HCT116 (cell line): ENCODE measurements at regions not wholly inside any gene's neighbourhood (a gene's known extent, or its start where the extent isn't known, plus 50 kb on each side); places are given as distances from the start of the nearest gene placed in this dataset.

Experiments
- CBX3 ChIP-seq: IDR thresholded peaks from 2 replicates; pipeline ENCODE4 v1.6.1; 2012; ENCODE audit warnings: low read depth
- CEBPB ChIP-seq: IDR thresholded peaks from 2 replicates; pipeline ENCODE4 v1.6.1; 2012; ENCODE audit warnings: low read depth
- EGR1 ChIP-seq: IDR thresholded peaks from 2 replicates; pipeline ENCODE4 v1.6.1; 2012; ENCODE audit warnings: low read depth
- ELF1 ChIP-seq: IDR thresholded peaks from 2 replicates; pipeline ENCODE4 v1.6.1; 2012; ENCODE audit warnings: low read depth, borderline replicate concordance
- EZH2phosphoT487 ChIP-seq: fragments of 200-600 bp; IDR thresholded peaks from 2 replicates; pipeline ENCODE4 v1.6.1; 2018; ENCODE audit warnings: antibody characterized with exemption, borderline replicate concordance
- FOSL1 ChIP-seq: IDR thresholded peaks from 2 replicates; pipeline ENCODE4 v1.6.1; 2012; ENCODE audit warnings: low read depth
- JUND ChIP-seq: IDR thresholded peaks from 2 replicates; pipeline ENCODE4 v1.6.1; 2012
- RAD21 ChIP-seq: IDR thresholded peaks from 2 replicates; pipeline ENCODE4 v1.6.1; 2012; ENCODE audit warnings: low read depth, mild to moderate bottlenecking
- SIN3A ChIP-seq: IDR thresholded peaks from 2 replicates; pipeline ENCODE4 v1.6.1; 2012; ENCODE audit warnings: low read depth
- SP1 ChIP-seq: IDR thresholded peaks from 2 replicates; pipeline ENCODE4 v1.6.1; 2012; ENCODE audit warnings: low read depth
- SRF ChIP-seq: IDR thresholded peaks from 2 replicates; pipeline ENCODE4 v1.6.1; 2012; ENCODE audit warnings: low read depth
- YY1 ChIP-seq: IDR thresholded peaks from 2 replicates; pipeline ENCODE4 v1.6.1; 2011; ENCODE audit warnings: low read length, low read depth, moderate library complexity, mild to moderate bottlenecking; ENCODE audit not compliant: insufficient replicate concordance; ENCODE audit errors: extremely low read depth
- TF ChIP-seq, protein P1 (sequence below): IDR thresholded peaks from 2 replicates; pipeline ENCODE4 v1.6.1; 2011; ENCODE audit warnings: mild to moderate bottlenecking, low read length, moderate library complexity; ENCODE audit not compliant: insufficient replicate concordance; ENCODE audit errors: extremely low read depth
- TF ChIP-seq, protein P2 (sequence below): IDR thresholded peaks from 2 replicates; pipeline ENCODE4 v1.6.1; 2012
- TF ChIP-seq, protein P3 (sequence below), 3 experiments: fragments of 200-600 bp in 1 of 3; sonication (generic) in 1 of 3; IDR thresholded peaks in 2 of 3; conservative IDR thresholded peaks in 1 of 3; 2 replicates each; pipeline ENCODE4 v1.5.1; 2012 to 2017; ENCODE audit warnings: low read depth in 2 of 3, low read length in 2 of 3, antibody characterized with exemption in 1 of 3, borderline replicate concordance in 1 of 3, control low read depth in 1 of 3, mild to moderate bottlenecking in 1 of 3, mixed read lengths in 1 of 3, mixed run types in 1 of 3, moderate library complexity in 1 of 3; ENCODE audit not compliant: insufficient read depth in 1 of 3
- TF ChIP-seq, protein P4 (sequence below): IDR thresholded peaks from 2 replicates; pipeline ENCODE4 v1.6.1; 2012

DNA sequence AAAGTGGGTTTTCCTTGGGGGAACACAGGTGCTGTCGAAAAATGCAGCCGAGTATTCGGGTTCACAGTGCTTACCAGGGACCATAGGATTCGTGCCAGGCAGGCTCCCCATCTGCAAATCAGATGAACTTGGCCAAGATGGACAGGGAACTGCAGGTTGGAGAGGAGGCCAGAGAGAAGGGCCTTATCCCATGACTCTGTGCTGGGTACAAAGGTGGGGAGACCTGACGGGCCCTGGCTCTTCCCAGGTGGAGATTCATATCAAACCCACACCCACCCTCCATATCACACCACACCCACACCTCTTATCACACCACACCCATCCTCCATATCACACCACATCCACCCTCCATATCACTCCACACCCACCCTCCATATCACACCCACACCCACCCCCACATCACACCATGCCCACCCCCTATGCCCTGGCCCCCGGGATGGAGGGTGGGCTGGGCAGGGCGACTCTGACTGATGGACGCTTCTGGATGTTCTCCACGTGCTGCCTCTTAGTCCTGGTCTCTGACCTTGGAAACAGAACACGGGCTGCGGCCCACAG, 319.7 kb downstream of the ADGRD1 start (continued):
- TF ChIP-seq, protein P1, sequence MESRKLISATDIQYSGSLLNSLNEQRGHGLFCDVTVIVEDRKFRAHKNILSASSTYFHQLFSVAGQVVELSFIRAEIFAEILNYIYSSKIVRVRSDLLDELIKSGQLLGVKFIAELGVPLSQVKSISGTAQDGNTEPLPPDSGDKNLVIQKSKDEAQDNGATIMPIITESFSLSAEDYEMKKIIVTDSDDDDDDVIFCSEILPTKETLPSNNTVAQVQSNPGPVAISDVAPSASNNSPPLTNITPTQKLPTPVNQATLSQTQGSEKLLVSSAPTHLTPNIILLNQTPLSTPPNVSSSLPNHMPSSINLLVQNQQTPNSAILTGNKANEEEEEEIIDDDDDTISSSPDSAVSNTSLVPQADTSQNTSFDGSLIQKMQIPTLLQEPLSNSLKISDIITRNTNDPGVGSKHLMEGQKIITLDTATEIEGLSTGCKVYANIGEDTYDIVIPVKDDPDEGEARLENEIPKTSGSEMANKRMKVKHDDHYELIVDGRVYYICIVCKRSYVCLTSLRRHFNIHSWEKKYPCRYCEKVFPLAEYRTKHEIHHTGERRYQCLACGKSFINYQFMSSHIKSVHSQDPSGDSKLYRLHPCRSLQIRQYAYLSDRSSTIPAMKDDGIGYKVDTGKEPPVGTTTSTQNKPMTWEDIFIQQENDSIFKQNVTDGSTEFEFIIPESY, result no peak
- TF ChIP-seq RAD21 (no peak), ELF1 (no peak), FOSL1 (no peak), JUND (no peak), CEBPB (no peak), CBX3 (no peak), SP1 (no peak), SIN3A (no peak), EGR1 (no peak), YY1 (no peak), EZH2phosphoT487 (no peak), SRF (no peak)
- TF ChIP-seq, protein P2, sequence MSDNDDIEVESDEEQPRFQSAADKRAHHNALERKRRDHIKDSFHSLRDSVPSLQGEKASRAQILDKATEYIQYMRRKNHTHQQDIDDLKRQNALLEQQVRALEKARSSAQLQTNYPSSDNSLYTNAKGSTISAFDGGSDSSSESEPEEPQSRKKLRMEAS, result no peak
- TF ChIP-seq, protein P3, sequence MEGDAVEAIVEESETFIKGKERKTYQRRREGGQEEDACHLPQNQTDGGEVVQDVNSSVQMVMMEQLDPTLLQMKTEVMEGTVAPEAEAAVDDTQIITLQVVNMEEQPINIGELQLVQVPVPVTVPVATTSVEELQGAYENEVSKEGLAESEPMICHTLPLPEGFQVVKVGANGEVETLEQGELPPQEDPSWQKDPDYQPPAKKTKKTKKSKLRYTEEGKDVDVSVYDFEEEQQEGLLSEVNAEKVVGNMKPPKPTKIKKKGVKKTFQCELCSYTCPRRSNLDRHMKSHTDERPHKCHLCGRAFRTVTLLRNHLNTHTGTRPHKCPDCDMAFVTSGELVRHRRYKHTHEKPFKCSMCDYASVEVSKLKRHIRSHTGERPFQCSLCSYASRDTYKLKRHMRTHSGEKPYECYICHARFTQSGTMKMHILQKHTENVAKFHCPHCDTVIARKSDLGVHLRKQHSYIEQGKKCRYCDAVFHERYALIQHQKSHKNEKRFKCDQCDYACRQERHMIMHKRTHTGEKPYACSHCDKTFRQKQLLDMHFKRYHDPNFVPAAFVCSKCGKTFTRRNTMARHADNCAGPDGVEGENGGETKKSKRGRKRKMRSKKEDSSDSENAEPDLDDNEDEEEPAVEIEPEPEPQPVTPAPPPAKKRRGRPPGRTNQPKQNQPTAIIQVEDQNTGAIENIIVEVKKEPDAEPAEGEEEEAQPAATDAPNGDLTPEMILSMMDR (IDR thresholded peaks at IDR 0.05 in 2 of 3, conservative IDR thresholded peaks at IDR 0.05 in 1 of 3; ENCODE audit: borderline replicate concordance in 1 of 3, insufficient read depth in 1 of 3, low read depth in 2 of 3, low read length in 2 of 3), result no peak
- TF ChIP-seq, protein P4, sequence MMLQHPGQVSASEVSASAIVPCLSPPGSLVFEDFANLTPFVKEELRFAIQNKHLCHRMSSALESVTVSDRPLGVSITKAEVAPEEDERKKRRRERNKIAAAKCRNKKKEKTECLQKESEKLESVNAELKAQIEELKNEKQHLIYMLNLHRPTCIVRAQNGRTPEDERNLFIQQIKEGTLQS, result no peak
